Right renal pelvis (tissue), 4 donors: ENCODE measurements at regions not wholly inside any gene's neighbourhood (a gene's known extent, or its start where the extent isn't known, plus 50 kb on each side); places are given as distances from the start of the nearest gene placed in this dataset.

Source experiments
- DNase-seq, 4 donors: peaks; one replicate each; pipeline ENCODE4 v3.0.0-alpha.2; 2013; ENCODE audit warnings: low read depth in 4 of 4, low spot score in 3 of 4, missing footprints in 1 of 4

GRCh38 chr17:55585629-55586028, 74.4 kb upstream of the SMIM36 start:
- DNase-seq = no peak

- DNase-seq = no peak
Measured at GRCh38 chr17:55584861-55585260, 73.6 kb upstream of the SMIM36 start.

- no peak for DNase-seq
Measured at GRCh38 chr17:55584055-55584685, 72.9 kb upstream of the SMIM36 start.

- no peak for DNase-seq
Measured at GRCh38 chr17:55582897-55583296, 71.6 kb upstream of the SMIM36 start.

GRCh38 chr17:55580596-55581133, 69.4 kb upstream of the SMIM36 start:
- DNase-seq = no peak

GRCh38 chr17:55577687-55578086, 66.4 kb upstream of the SMIM36 start:
- DNase-seq = no peak

- DNase-seq = no peak
Measured at GRCh38 chr17:55576996-55577586, 65.8 kb upstream of the SMIM36 start.

GRCh38 chr17:55576237-55576995, 65.2 kb upstream of the SMIM36 start:
- DNase-seq = no peak

- no peak for DNase-seq
Measured at GRCh38 chr17:55575058-55575636, 63.9 kb upstream of the SMIM36 start.

GRCh38 chr17:55572599-55572998, 61.3 kb upstream of the SMIM36 start:
- no peak for DNase-seq

- no peak for DNase-seq
Measured at GRCh38 chr17:55572139-55572538, 60.9 kb upstream of the SMIM36 start.

- DNase-seq = no peak
Measured at GRCh38 chr17:55571095-55571494, 59.8 kb upstream of the SMIM36 start.

GRCh38 chr17:55570391-55570790, 59.1 kb upstream of the SMIM36 start:
- DNase-seq = no peak

GRCh38 chr17:55567240-55568214, 56.3 kb upstream of the SMIM36 start:
- no peak for DNase-seq

- DNase-seq = no peak
Measured at GRCh38 chr17:55564081-55564480, 52.8 kb upstream of the SMIM36 start.

GRCh38 chr17:55563363-55563762, 52.1 kb upstream of the SMIM36 start:
- no peak for DNase-seq

- no peak for DNase-seq
Measured at GRCh38 chr17:55561973-55562495, 50.8 kb upstream of the SMIM36 start.

- DNase-seq = no peak
Measured at GRCh38 chr17:55561316-55561972, 50.2 kb upstream of the SMIM36 start.
